IMR-90 (cell line): ENCODE measurements at regions not wholly inside any gene's neighbourhood (a gene's known extent, or its start where the extent isn't known, plus 50 kb on each side); places are given as distances from the start of the nearest gene placed in this dataset.
A peak's percentile ranks its signal among the peaks of the same experiment; 100 is the strongest.

Experiments used
- ATAC-seq: fragments of 200-7000 bp; cut with Tn5 transposase; 2 replicates; pipeline ENCODE4 v1.9.1; 2020; ENCODE audit warnings: low read depth, mild to moderate bottlenecking, moderate library complexity
- BruUV-seq: library from RNA; stranded (reverse); fragments of 400-500 nt; replicated peaks from 2 replicates; lab custom pipeline; 2021; lab: Mats Ljungman, UMichigan
- CTCF ChIA-PET: fragments of 300-600 bp; formaldehyde crosslinking; extraction: SDS; loops from one replicate; lab custom pipeline; 2021; ENCODE audit warnings: antibody characterized with exemption; lab: Yijun Ruan, JAX
- POLR2A ChIA-PET: fragments of 300-600 bp; sonication (Branson Sonifier 250); formaldehyde crosslinking; loops from one replicate; lab custom pipeline; 2022; ENCODE audit warnings: antibody characterized with exemption; ENCODE audit not compliant: unreplicated experiment; lab: Charles Lee
- DNase-seq: peaks from one replicate; pipeline ENCODE4 v3.0.0; 2013
- H2AFZ ChIP-seq: replicated peaks from 2 replicates; pipeline ENCODE3; 2013; ENCODE audit warnings: low read length, mild to moderate bottlenecking; ENCODE audit not compliant: poor library complexity
- H2AK5ac ChIP-seq: 2 replicates; pipeline ENCODE4 v1.6.1; 2013; ENCODE audit warnings: low read depth, low read length, inconsistent platforms
- H2AK9ac ChIP-seq: replicated peaks from 2 replicates; pipeline ENCODE3; 2013; ENCODE audit warnings: mild to moderate bottlenecking, low read depth, low read length, moderate library complexity; ENCODE audit not compliant: poor library complexity
- H2BK120ac ChIP-seq: 2 replicates; pipeline ENCODE4 v1.6.1; 2013; ENCODE audit warnings: low read depth, low read length, inconsistent platforms
- H2BK15ac ChIP-seq: 3 replicates; pipeline ENCODE4 v1.6.1; 2013; ENCODE audit warnings: low read depth, low read length, inconsistent platforms
- H2BK20ac ChIP-seq: 2 replicates; pipeline ENCODE4 v1.6.1; 2013; ENCODE audit warnings: low read depth, mild to moderate bottlenecking, inconsistent platforms, low read length, moderate library complexity
- H2BK5ac ChIP-seq: 2 replicates; pipeline ENCODE4 v1.6.1; 2013; ENCODE audit warnings: mild to moderate bottlenecking, low read depth, low read length, inconsistent platforms; ENCODE audit not compliant: poor library complexity, severe bottlenecking
- H3K14ac ChIP-seq: replicated peaks from 2 replicates; pipeline ENCODE4 v1.6.1; 2013; ENCODE audit warnings: low read depth, low read length, inconsistent platforms
- H3K18ac ChIP-seq: 2 replicates; pipeline ENCODE4 v1.6.1; 2013; ENCODE audit warnings: low read depth, low read length, control low read depth
- H3K23ac ChIP-seq: 2 replicates; pipeline ENCODE4 v1.6.1; 2013; ENCODE audit warnings: low read depth, low read length, inconsistent platforms
- H3K27ac ChIP-seq: 2 replicates; pipeline ENCODE4 v1.5.1; 2013; ENCODE audit warnings: mild to moderate bottlenecking, control low read depth, low read length; ENCODE audit not compliant: insufficient read depth
- H3K27me3 ChIP-seq: 2 replicates; pipeline ENCODE4 v1.6.1; 2013; ENCODE audit warnings: low read length; ENCODE audit not compliant: control insufficient read depth, insufficient read depth
- H3K36me3 ChIP-seq: 2 replicates; pipeline ENCODE4 v1.6.1; 2013; ENCODE audit warnings: low read length, mixed read lengths; ENCODE audit not compliant: control insufficient read depth, insufficient read depth
- H3K4ac ChIP-seq: 2 replicates; pipeline ENCODE4 v1.6.1; 2013; ENCODE audit warnings: low read depth, low read length, inconsistent platforms
- H3K4me1 ChIP-seq: 2 replicates; pipeline ENCODE4 v1.6.1; 2013; ENCODE audit warnings: low read length, mixed read lengths; ENCODE audit not compliant: control insufficient read depth, insufficient read depth
- H3K4me2 ChIP-seq: 2 replicates; pipeline ENCODE4 v1.6.1; 2013; ENCODE audit warnings: low read depth, mild to moderate bottlenecking, control low read depth, low read length, moderate library complexity
- H3K4me3 ChIP-seq: 2 replicates; pipeline ENCODE4 v1.5.1; 2013; ENCODE audit warnings: low read depth, mild to moderate bottlenecking, control low read depth, low read length, moderate library complexity; ENCODE audit not compliant: insufficient read depth
- H3K56ac ChIP-seq: 2 replicates; pipeline ENCODE4 v1.6.1; 2013; ENCODE audit warnings: low read length, inconsistent platforms; ENCODE audit not compliant: insufficient read depth; ENCODE audit errors: extremely low read depth
- H3K79me1 ChIP-seq, 2 experiments: 2 replicates each; pipeline ENCODE4 v1.6.1; 2013; ENCODE audit warnings: low read length in 2 of 2, inconsistent platforms in 1 of 2, low read depth in 1 of 2
- H3K9ac ChIP-seq: 2 replicates; pipeline ENCODE4 v1.6.1; 2013; ENCODE audit warnings: low read depth, low read length, control low read depth
- H3K9me1 ChIP-seq: 2 replicates; pipeline ENCODE4 v1.6.1; 2013; ENCODE audit warnings: low read length, inconsistent platforms; ENCODE audit not compliant: insufficient read depth
- H3K9me3 ChIP-seq: 2 replicates; pipeline ENCODE4 v1.6.1; 2013; ENCODE audit warnings: low read length; ENCODE audit not compliant: control insufficient read depth, insufficient read depth
- H4K20me1 ChIP-seq: 2 replicates; pipeline ENCODE4 v1.6.1; 2013; ENCODE audit warnings: low read length, inconsistent platforms; ENCODE audit not compliant: insufficient read depth
- H4K5ac ChIP-seq: 2 replicates; pipeline ENCODE4 v1.6.1; 2013; ENCODE audit warnings: mild to moderate bottlenecking, low read depth, low read length, control low read depth
- H4K8ac ChIP-seq, 2 experiments: 2 replicates each; pipeline ENCODE4 v1.6.1; 2013; ENCODE audit warnings: low read depth in 2 of 2, low read length in 2 of 2, control low read depth in 1 of 2, inconsistent platforms in 1 of 2
- H4K91ac ChIP-seq: 2 replicates; pipeline ENCODE4 v1.6.1; 2013; ENCODE audit warnings: low read depth, low read length, inconsistent platforms; ENCODE audit not compliant: insufficient read depth
- CEBPB ChIP-seq: IDR thresholded peaks from 2 replicates; pipeline ENCODE4 v1.6.1; 2012; ENCODE audit warnings: low read depth, low read length, improper control_type of control experiment
- CHD1 ChIP-seq: IDR thresholded peaks from 2 replicates; pipeline ENCODE4 v1.6.1; 2012; ENCODE audit warnings: low read depth, low read length, improper control_type of control experiment
- WGBS, 2 experiments: methylation state at CpG; one replicate each; pipeline versions ENCODE4 v1.1.5 to v1.1.7; 2013; ENCODE audit warnings: missing lambda C conversion rate in 2 of 2; ENCODE audit not compliant: insufficient read length in 1 of 2; ENCODE audit errors: extremely low coverage in 2 of 2; 5-methylcytosine and 5-hydroxymethylcytosine counted together
- dilution Hi-C: fragments of 300-500 bp; cut with HindIII; formaldehyde crosslinking; loops from one replicate; pipeline ENCODE4 v1.14.3; 2018; ENCODE audit warnings: low sequenced_read_pairs; ENCODE audit not compliant: unreplicated experiment
- in situ Hi-C: fragments of 300-500 bp; cut with MboI; formaldehyde crosslinking; loops from 3 replicates; pipeline ENCODE4 v1.14.3; 2019; ENCODE audit warnings: low sequenced_read_pairs, inconsistent platforms, mixed read lengths
- intact Hi-C: fragments of 100-400 bp; cut with micrococcal nuclease; formaldehyde crosslinking; loops from 2 replicates; pipeline ENCODE4 v1.10.0; 2022

GRCh38 chr17:31690151-31690551, 168.9 kb downstream of the COPRS start:
- H3K27ac ChIP-seq: no peak overlapping the region

More at GRCh38 chr17:31690151-31690551, 168.9 kb downstream of the COPRS start:
- no peak overlapping the region for H2AK9ac ChIP-seq
- H2BK20ac ChIP-seq: no peak overlapping the region
- H3K9me1 ChIP-seq: peaks cover 11% of the 10 kb centered on the region
- H2BK15ac ChIP-seq: 0 out of 3 replicates have a peak overlapping the region, but pooled peaks have one; percentile 58
- DNase-seq (peak; percentile 84), ATAC-seq (peak; percentile 82)
- H3K4ac ChIP-seq: 0 out of 2 replicates have a peak overlapping the region, but pooled peaks have one; percentile 78
- H3K79me1 ChIP-seq: no peaks in the 10 kb centered on the region
- H3K4me2 ChIP-seq: no peak overlapping the region
- H3K56ac ChIP-seq: no peak overlapping the region
- BruUV-seq: no TSS peak
- TF ChIP-seq CEBPB (peak; percentile 40; the same call in 1 of the 2 replicates), CHD1 (no peak)
- H3K27me3 ChIP-seq: peaks cover 3% of the 10 kb centered on the region; the same call in 1 of the 2 replicates
- peak overlapping the region in 1 of 2 experiments; percentile 63; a peak in 2 of 4 replicates for H4K8ac ChIP-seq
- dilution Hi-C loops (no loop called here), in situ Hi-C loops (no loop called here), intact Hi-C loops (loop anchor here (10.0 kb wide), 1 partner anchor 125 kb away; no protein-coding TSS in a partner anchor)
- H3K23ac ChIP-seq: no peak overlapping the region
- H4K5ac ChIP-seq: no peak overlapping the region
- no peak overlapping the region for H3K14ac ChIP-seq
- H2BK120ac ChIP-seq: peak overlapping the region; percentile 11; the same call in 1 of the 2 replicates
- CTCF ChIA-PET: no interaction called here
- no CpG with 5 or more reads among the region's 3 CpGs for WGBS, 2 experiments
- no peaks in the 10 kb centered on the region for H3K9me3 ChIP-seq
- POLR2A ChIA-PET: no interaction called here
- peaks cover 9% of the 10 kb centered on the region for H3K4me1 ChIP-seq
- H2AK5ac ChIP-seq: peak overlapping the region; percentile 85
- no peak overlapping the region for H2AFZ ChIP-seq
- H2BK5ac ChIP-seq: peak overlapping the region; percentile 71
- no peak overlapping the region; the same call in 1 of the 2 replicates for H3K18ac ChIP-seq
- H3K9ac ChIP-seq: no peak overlapping the region
- no peaks in the 10 kb centered on the region for H4K20me1 ChIP-seq
- H3K4me3 ChIP-seq: no peak overlapping the region
- H3K36me3 ChIP-seq: no peaks in the 10 kb centered on the region
- no peak overlapping the region for H4K91ac ChIP-seq
